ENCODE measurements at regions not wholly inside any gene's neighbourhood (a gene's known extent, or its start where the extent isn't known, plus 50 kb on each side); places are given as distances from the start of the nearest gene placed in this dataset.
"Not testable (repeated sequence)": the region's sequence is repeated elsewhere in the genome, so short reads cannot be mapped to it uniquely, and the experiment has no call there.

DNA sequence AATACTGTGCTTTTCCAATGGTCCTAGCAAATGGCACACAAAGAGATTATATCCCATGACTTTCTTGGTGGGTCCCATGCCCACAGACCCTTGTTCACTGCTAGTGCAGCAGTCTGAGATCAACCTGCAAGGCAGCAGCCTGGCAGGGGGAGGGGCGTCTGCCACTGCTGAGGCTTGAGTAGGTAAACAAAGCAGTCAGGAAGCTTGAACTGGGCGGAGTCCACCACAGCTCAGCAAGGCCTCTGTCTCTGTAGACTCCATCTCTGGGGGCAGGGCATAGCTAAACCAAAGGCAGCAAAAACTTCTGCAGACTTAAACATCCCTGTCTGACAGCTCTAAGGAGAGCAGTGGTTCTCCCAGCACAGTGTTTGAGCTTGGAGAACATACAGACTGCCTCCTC is 82.9 kb downstream of the ZNF737 start:
- H3K4me3 Mint-ChIP-seq = peak overlapping the region in 1 of 2 donors; percentile 17
- ATAC-seq (replicated peaks) = no peak
- peaks cover 5 to 12% of the 10 kb centered on the region in 2 donors for H3K9me3 Mint-ChIP-seq
- H3K36me3 Mint-ChIP-seq (ENCODE audit: insufficient read depth) = no peaks in the 10 kb centered on the region
- no peak overlapping the region for H3K27ac Mint-ChIP-seq
- DNase-seq = peak in 1 of 3 experiments; percentile 1
- no peaks in the 10 kb centered on the region for H3K27me3 Mint-ChIP-seq
- H3K4me1 Mint-ChIP-seq (ENCODE audit: low read depth in 2 of 2) = peaks cover 0 to 2% of the 10 kb centered on the region in 2 donors

DNA sequence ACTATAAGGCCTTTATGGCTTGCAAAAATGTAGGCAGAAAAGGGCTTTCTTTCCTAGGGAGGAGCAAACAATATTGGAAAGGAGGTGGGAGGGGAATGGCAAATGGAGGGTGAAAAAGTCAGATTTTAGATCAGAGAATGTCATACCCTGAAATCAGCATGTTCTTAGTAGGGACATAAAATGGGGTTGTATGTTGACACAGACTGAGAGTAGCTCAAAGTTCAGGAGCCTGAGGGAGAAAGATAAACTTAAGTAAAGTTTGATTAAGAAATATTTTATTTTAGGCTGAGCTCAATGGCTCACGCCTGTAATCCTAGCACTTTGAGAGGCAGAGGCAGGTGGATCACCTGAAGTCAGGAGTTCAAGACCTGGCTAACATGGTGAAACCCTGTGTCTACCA is 83.8 kb downstream of the ZNF737 start:
- Mint-ChIP-seq H3K4me3 (no peak overlapping the region), H3K27ac (peak overlapping the region in 1 of 2 donors; percentile 54), H3K9me3 (peaks cover 9 to 17% of the 10 kb centered on the region in 2 donors)

DNA sequence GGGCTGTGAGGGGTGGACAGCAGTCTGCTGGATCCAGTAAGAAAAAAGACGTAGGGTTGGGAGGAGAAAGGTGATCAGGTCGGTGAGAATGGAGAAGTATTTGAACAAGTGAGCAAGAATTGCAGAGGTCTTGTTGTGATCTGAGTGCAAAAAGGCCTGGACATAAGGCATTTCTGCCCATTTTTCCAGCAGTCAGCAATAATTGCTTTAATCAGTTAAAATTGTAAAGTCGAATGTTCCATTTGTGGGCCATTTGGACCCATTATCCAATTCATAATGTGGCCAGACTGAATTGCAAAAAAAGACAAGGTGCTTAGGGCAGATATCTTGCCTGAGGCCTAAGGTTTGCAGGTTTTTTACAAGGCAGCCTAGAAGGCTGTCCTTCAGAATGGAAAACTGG is 86.1 kb downstream of the ZNF737 start:
- Mint-ChIP-seq H3K27ac (no peak overlapping the region), H3K9me3 (peaks cover 9 to 24% of the 10 kb centered on the region in 2 donors), H3K27me3 (peaks cover 13% of the 10 kb centered on the region in 2 donors), H3K4me1 (ENCODE audit: low read depth in 2 of 2) (peaks cover 0 to 2% of the 10 kb centered on the region in 2 donors), H3K36me3 (ENCODE audit: insufficient read depth) (no peaks in the 10 kb centered on the region), H3K4me3 (no peak overlapping the region)
- no peak for ATAC-seq (replicated peaks)
- DNase-seq = no peak

More for the DNA sequence above, 83.8 kb downstream of the ZNF737 start:
- H3K27me3 Mint-ChIP-seq = no peaks in the 10 kb centered on the region
- peaks cover 0 to 2% of the 10 kb centered on the region in 2 donors for H3K4me1 Mint-ChIP-seq (ENCODE audit: low read depth in 2 of 2)
- no peak for ATAC-seq (replicated peaks)
- no peak for DNase-seq
- no peaks in the 10 kb centered on the region for H3K36me3 Mint-ChIP-seq (ENCODE audit: insufficient read depth)

DNA sequence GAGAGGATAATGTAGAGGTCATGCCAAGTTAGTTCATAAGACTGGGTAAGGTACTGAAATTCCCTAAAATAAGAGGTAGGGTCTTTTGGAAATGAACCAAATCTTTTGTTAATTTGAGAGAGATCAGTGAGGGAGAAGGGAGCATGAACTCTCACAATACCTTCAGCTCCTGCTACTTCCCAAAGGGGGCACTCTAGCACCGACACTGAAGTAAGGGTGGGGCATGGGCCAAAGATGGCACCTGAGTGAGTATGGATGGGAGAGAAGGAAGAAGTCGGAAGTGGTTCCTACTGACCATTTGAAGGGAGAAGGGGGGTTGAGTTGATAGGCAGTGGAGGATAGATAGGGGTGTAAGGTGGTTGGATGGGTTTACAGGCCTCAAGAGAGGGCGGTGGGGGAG is 86.6 kb downstream of the ZNF737 start:
- H3K9me3 Mint-ChIP-seq = peaks cover 9 to 23% of the 10 kb centered on the region in 2 donors
- ATAC-seq (replicated peaks) = no peak
- no peak overlapping the region for H3K27ac Mint-ChIP-seq
- H3K4me1 Mint-ChIP-seq (ENCODE audit: low read depth in 2 of 2) = peaks cover 0 to 2% of the 10 kb centered on the region in 2 donors
- H3K27me3 Mint-ChIP-seq = peaks cover 13% of the 10 kb centered on the region in 2 donors
- no peaks in the 10 kb centered on the region for H3K36me3 Mint-ChIP-seq (ENCODE audit: insufficient read depth)
- no peak for DNase-seq
- H3K4me3 Mint-ChIP-seq = no peak overlapping the region

DNA sequence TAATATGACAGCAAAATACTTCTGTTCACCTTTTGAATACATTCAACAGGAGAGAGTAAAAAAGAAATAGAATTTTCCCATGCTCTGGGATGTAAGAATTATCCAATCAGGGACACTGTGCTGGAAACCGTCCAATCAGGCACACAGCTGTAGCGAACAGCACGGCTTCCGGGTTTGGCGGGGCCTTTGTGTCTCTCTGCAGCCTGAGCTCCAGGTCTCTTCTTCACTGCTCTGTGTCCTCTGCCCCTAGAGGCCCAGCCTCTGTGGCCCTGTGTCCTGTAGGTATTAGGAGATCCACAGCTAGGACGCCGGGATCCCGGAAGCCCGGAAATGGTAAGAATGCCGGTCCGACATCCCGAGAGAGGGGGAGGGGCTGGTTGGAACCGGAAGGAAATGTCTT is 92.7 kb downstream of the ZNF737 start:
- Mint-ChIP-seq H3K27ac (no peak overlapping the region), H3K27me3 (peaks cover 13% of the 10 kb centered on the region in 2 donors), H3K36me3 (ENCODE audit: insufficient read depth) (no peaks in the 10 kb centered on the region), H3K4me1 (ENCODE audit: low read depth in 2 of 2) (no peaks in the 10 kb centered on the region), H3K4me3 (no peak overlapping the region), H3K9me3 (peaks cover 9 to 23% of the 10 kb centered on the region in 2 donors)
- no peak for DNase-seq
- ATAC-seq (replicated peaks) = no peak

DNA sequence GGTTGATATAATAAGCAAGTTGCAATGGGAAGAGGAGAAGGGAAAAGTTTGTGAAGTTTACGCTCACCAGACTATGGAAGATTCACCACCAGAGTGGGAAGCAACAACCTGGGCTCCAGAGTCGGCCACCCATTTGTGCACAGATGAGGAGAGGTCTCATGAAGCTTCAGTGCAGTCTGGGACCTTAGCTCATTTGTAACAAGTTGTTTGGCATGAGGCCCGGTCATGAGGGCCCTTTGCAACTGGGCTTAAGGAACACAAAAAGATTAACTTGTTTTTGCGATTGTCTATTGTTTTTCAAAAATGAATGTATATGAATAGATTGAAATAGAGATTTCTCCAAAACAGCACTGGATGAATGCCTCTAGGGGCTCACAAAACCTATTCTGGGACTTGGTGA is 94.2 kb downstream of the ZNF737 start:
- peaks cover 11 to 13% of the 10 kb centered on the region in 2 donors for H3K27me3 Mint-ChIP-seq
- H3K4me1 Mint-ChIP-seq (ENCODE audit: low read depth in 2 of 2) = no peaks in the 10 kb centered on the region
- peaks cover 5 to 15% of the 10 kb centered on the region in 2 donors for H3K9me3 Mint-ChIP-seq
- H3K27ac Mint-ChIP-seq = no peak overlapping the region
- no peak overlapping the region for H3K4me3 Mint-ChIP-seq
- no peak for DNase-seq
- no peaks in the 10 kb centered on the region for H3K36me3 Mint-ChIP-seq (ENCODE audit: insufficient read depth)
- ATAC-seq (replicated peaks) = no peak

GRCh38 chr19:20470345-20471135 is 95.0 kb downstream of the ZNF737 start:
- no peak for ATAC-seq (replicated peaks)
- Mint-ChIP-seq H3K9me3 (peaks cover 1 to 6% of the 10 kb centered on the region in 2 donors), H3K4me1 (ENCODE audit: low read depth in 2 of 2) (no peaks in the 10 kb centered on the region), H3K27ac (no peak overlapping the region), H3K36me3 (ENCODE audit: insufficient read depth) (no peaks in the 10 kb centered on the region), H3K4me3 (no peak overlapping the region), H3K27me3 (peaks cover 6% of the 10 kb centered on the region in 2 donors)
- DNase-seq = no peak

GRCh38 chr19:20466638-20466990 is 99.0 kb downstream of the ZNF737 start:
- H3K4me1 Mint-ChIP-seq (ENCODE audit: low read depth in 2 of 2); H3K36me3 Mint-ChIP-seq (ENCODE audit: insufficient read depth); H3K9me3 Mint-ChIP-seq; DNase-seq; ATAC-seq (replicated peaks); H3K4me3 Mint-ChIP-seq; H3K27ac Mint-ChIP-seq; H3K27me3 Mint-ChIP-seq: not testable (repeated sequence)

GRCh38 chr19:20465922-20466637 is 99.5 kb downstream of the ZNF737 start:
- DNase-seq; H3K27me3 Mint-ChIP-seq; H3K9me3 Mint-ChIP-seq; H3K36me3 Mint-ChIP-seq (ENCODE audit: insufficient read depth); H3K4me1 Mint-ChIP-seq (ENCODE audit: low read depth in 2 of 2); H3K27ac Mint-ChIP-seq; H3K4me3 Mint-ChIP-seq; ATAC-seq (replicated peaks): not testable (repeated sequence)

DNA sequence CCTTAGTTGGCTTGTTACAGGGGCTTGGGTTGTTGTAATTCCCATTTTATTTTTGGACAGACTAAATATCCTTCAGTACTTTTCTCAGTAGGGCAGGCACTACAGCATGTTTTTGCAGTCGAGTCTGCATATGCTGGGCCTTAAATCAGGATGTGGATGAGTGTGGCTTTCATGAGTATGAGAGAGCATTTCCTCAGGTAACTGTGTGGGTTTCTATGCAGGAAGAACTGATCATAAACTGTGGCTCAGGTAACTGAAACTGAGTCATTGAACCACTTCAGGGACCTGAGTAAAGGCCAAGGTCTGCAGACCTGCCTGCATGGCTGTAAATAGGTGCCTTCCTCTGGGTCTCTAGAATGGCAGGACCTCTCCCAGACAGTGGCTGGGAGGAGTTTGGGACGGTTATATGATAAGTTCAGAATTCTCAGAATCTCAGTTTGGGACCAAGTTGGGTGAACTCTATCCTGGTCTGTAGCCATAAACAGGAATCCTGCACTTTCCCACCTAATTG is 112.1 kb downstream of the ZNF737 start:
- ATAC-seq (replicated peaks) (no peak), DNase-seq (no peak)
- Mint-ChIP-seq H3K27ac (peak overlapping the region in 1 of 2 donors; percentile 55), H3K4me3 (no peak overlapping the region), H3K36me3 (ENCODE audit: insufficient read depth) (no peaks in the 10 kb centered on the region), H3K27me3 (no peaks in the 10 kb centered on the region), H3K9me3 (no peaks in the 10 kb centered on the region), H3K4me1 (ENCODE audit: low read depth in 2 of 2) (peaks cover 2 to 4% of the 10 kb centered on the region in 2 donors)

DNA sequence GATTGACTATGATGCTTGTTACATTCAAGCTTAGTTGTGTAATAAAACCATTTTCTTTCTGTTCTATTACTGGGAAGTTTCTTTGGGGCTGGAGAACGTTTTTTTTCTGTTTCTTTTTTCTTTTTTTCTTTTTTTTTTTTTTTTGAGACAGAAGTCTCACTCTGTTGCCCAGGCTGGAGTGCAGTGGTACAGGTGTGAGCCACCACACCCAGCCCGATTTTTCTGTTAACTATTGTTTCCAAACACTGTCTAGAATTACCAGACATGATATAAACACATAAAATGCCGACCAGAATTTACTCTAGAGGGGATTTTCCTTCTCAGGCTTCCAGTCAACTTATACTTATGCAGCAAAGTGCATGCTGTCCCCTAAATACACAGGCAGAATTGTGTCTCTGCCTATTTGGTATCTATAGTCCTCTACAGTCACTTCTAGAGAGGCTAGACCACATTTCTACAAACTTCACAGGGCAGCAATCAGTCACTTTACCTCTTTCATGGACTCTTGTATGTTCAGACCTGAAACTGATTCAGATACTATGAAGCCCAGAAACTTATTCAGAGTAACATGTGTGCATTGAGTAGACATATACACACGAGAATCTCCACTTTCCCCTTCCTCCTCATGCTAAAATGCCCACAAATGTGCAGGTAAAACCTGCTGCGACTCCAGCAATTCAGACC is 121.2 kb downstream of the ZNF737 start:
- peak overlapping the region; percentile 52 to 69 for H3K27ac Mint-ChIP-seq
- H3K9me3 Mint-ChIP-seq = no peaks in the 10 kb centered on the region
- H3K4me3 Mint-ChIP-seq = peak overlapping the region; percentile 26 to 59
- no peaks in the 10 kb centered on the region for H3K36me3 Mint-ChIP-seq (ENCODE audit: insufficient read depth)
- H3K4me1 Mint-ChIP-seq (ENCODE audit: low read depth in 2 of 2) = peaks cover 2 to 15% of the 10 kb centered on the region in 2 donors
- DNase-seq (no peak), ATAC-seq (replicated peaks) (no peak)
- no peaks in the 10 kb centered on the region for H3K27me3 Mint-ChIP-seq

DNA sequence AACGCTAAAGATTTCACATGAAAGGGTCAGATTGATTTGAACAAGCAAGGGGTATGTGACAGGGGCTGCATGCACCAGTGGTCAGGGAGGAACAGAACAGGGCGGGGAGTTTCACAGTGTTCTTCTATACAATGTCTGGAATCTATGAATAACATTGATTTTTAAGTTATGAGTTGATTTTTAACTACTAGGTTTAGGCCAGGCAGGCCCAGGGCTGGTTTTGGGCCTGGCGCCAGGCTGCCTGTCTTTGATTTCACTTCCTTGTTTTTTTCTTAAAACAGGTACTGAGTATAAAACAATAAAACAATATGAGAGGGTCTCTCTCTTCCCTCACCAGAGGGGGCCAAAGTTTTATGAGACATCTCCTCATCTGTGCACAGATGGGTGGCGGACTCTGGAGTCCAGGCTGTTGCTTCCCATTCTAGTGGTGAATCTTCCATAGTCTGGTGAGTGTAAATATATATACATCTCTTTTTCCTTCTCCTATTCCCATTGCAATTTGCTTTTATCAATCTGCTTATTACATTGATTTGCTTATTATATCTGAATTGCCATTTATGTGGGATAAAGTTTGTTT is 133.2 kb downstream of the ZNF737 start:
- H3K4me1 Mint-ChIP-seq (ENCODE audit: low read depth in 2 of 2); ATAC-seq (replicated peaks); H3K9me3 Mint-ChIP-seq; H3K4me3 Mint-ChIP-seq; H3K27me3 Mint-ChIP-seq; H3K36me3 Mint-ChIP-seq (ENCODE audit: insufficient read depth); DNase-seq; H3K27ac Mint-ChIP-seq: not testable (repeated sequence)

DNA sequence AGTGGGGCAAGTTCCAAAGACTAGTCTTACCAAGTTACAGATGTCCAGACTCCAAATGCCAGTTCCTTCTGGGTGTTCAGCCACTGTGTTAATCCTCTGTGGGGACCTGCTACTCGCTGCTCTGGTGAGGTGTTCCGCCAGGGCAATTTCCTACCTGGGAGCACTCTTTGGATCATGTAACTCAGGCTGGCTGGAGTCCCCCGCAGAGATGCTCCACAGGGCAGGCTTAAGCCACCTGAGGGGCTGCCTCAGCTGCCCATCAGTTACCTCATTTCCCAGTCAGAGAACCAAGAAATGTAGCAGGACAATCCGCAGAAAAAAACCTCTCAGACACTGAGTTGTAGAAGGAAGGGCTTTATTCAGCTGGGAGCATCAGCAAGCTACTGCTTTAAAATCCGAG is 133.8 kb downstream of the ZNF737 start:
- Mint-ChIP-seq H3K27ac (no peak overlapping the region), H3K9me3 (no peaks in the 10 kb centered on the region), H3K4me3 (no peak overlapping the region), H3K4me1 (ENCODE audit: low read depth in 2 of 2) (no peaks in the 10 kb centered on the region), H3K36me3 (ENCODE audit: insufficient read depth) (no peaks in the 10 kb centered on the region), H3K27me3 (no peaks in the 10 kb centered on the region)
- DNase-seq (no peak), ATAC-seq (replicated peaks) (no peak)
